ENCODE measurements at regions not wholly inside any gene's neighbourhood (a gene's known extent, or its start where the extent isn't known, plus 50 kb on each side); places are given as distances from the start of the nearest gene placed in this dataset.
"Not testable (repeated sequence)": the region's sequence is repeated elsewhere in the genome, so short reads cannot be mapped to it uniquely, and the experiment has no call there.

- not testable (repeated sequence) for TF ChIP-seq CTCF (conservative IDR thresholded peaks at IDR 0.05; ENCODE audit: low read depth, low read length); MAFK (IDR thresholded peaks at IDR 0.05; ENCODE audit: low read depth, low read length); RFX5 (IDR thresholded peaks at IDR 0.05; ENCODE audit: low read depth, low read length); BHLHE40 (IDR thresholded peaks at IDR 0.05; ENCODE audit: low read depth, low read length); POLR2A (IDR thresholded peaks at IDR 0.05; ENCODE audit: low read depth, low read length); MAZ (IDR thresholded peaks at IDR 0.05; ENCODE audit: borderline replicate concordance, low read depth, low read length); RAD21 (IDR thresholded peaks at IDR 0.05; ENCODE audit: low read length); MXI1 (IDR thresholded peaks at IDR 0.05; ENCODE audit: borderline replicate concordance, low read depth, low read length); USF2 (IDR thresholded peaks at IDR 0.05; ENCODE audit: low read depth, low read length); CHD1 (IDR thresholded peaks at IDR 0.05; ENCODE audit: low read depth, low read length); RCOR1 (IDR thresholded peaks at IDR 0.05; ENCODE audit: insufficient replicate concordance, low read length); ELK1 (IDR thresholded peaks at IDR 0.05; ENCODE audit: borderline replicate concordance, low read depth, low read length); NFE2L2 (IDR thresholded peaks at IDR 0.05; ENCODE audit: low read depth, low read length); CEBPB (IDR thresholded peaks at IDR 0.05; ENCODE audit: low read depth, low read length)
These were observed 200.5 kb upstream of the SLC16A7 start for GRCh38 chr12:59395310-59395709.

Measured in IMR-90 (cell line).